HepG2 (cell line): ENCODE measurements at regions not wholly inside any gene's neighbourhood (a gene's known extent, or its start where the extent isn't known, plus 50 kb on each side); places are given as distances from the start of the nearest gene placed in this dataset.

ENCODE experiments used
- AHR ChIP-seq: IDR thresholded peaks from 2 replicates; pipeline ENCODE4 v1.6.1; 2018; ENCODE audit warnings: missing genetic modification reagents, missing compliant biosample characterization
- CBX1 ChIP-seq: IDR thresholded peaks from one replicate; pipeline ENCODE4 v1.6.1; 2016; ENCODE audit warnings: antibody characterized with exemption, low read depth
- RFX1 ChIP-seq: fragments of 450-650 bp; IDR thresholded peaks from 2 replicates; pipeline ENCODE4 v1.6.1; 2017
- RNF2 ChIP-seq: fragments of 450-650 bp; conservative IDR thresholded peaks from 2 replicates; pipeline ENCODE4 v1.6.1; 2016; ENCODE audit warnings: low read depth
- U2AF1 ChIP-seq: fragments of 200-400 bp; formaldehyde crosslinking; optimal IDR thresholded peaks from 2 replicates; pipeline ENCODE3; 2017; ENCODE audit warnings: mild to moderate bottlenecking, low read depth, low read length
- ZBTB38 ChIP-seq: sonication (generic); formaldehyde crosslinking; IDR thresholded peaks from 2 replicates; pipeline ENCODE4 v1.5.1; 2020; ENCODE audit warnings: mild to moderate bottlenecking, missing genetic modification reagents
- ZFAT ChIP-seq: sonication (generic); formaldehyde crosslinking; conservative IDR thresholded peaks from 2 replicates; pipeline ENCODE4 v1.8.1; 2023; ENCODE audit warnings: missing genetic modification reagents, inconsistent platforms
- ZNF326 ChIP-seq: sonication (generic); formaldehyde crosslinking; IDR thresholded peaks from 2 replicates; pipeline ENCODE4 v1.4.0; 2020; ENCODE audit warnings: missing genetic modification reagents, borderline replicate concordance
- ZNF788 ChIP-seq: sonication (generic); formaldehyde crosslinking; IDR thresholded peaks from 2 replicates; pipeline ENCODE4 v1.5.0; 2020; ENCODE audit warnings: mild to moderate bottlenecking, missing genetic modification reagents, borderline replicate concordance
- ZNF841 ChIP-seq: sonication (generic); formaldehyde crosslinking; IDR thresholded peaks from 2 replicates; pipeline ENCODE4 v1.8.1; 2023; ENCODE audit warnings: missing genetic modification reagents, borderline replicate concordance
- ZZZ3 ChIP-seq: sonication (generic); formaldehyde crosslinking; IDR thresholded peaks from 2 replicates; pipeline ENCODE4 v1.4.0; 2020; ENCODE audit warnings: missing genetic modification reagents, mild to moderate bottlenecking, borderline replicate concordance
- TF ChIP-seq, protein P1 (sequence below): sonication (generic); formaldehyde crosslinking; IDR thresholded peaks from 2 replicates; pipeline ENCODE4 v1.4.0; 2020; ENCODE audit warnings: mild to moderate bottlenecking, low read depth, missing genetic modification reagents
- TF ChIP-seq, protein P2 (sequence below): sonication (generic); formaldehyde crosslinking; IDR thresholded peaks from 2 replicates; pipeline ENCODE4 v1.4.0; 2020; ENCODE audit warnings: missing genetic modification reagents, borderline replicate concordance
- TF ChIP-seq, protein P3 (sequence below): IDR thresholded peaks from 2 replicates; pipeline ENCODE4 v1.4.0; 2020; ENCODE audit warnings: mild to moderate bottlenecking, missing genetic modification reagents
- TF ChIP-seq, protein P4 (sequence below): sonication (generic); formaldehyde crosslinking; IDR thresholded peaks from 2 replicates; pipeline ENCODE4 v1.9.0; 2022; ENCODE audit warnings: low read depth, missing genetic modification reagents
- TF ChIP-seq, protein P5 (sequence below): sonication (generic); formaldehyde crosslinking; IDR thresholded peaks from 2 replicates; pipeline ENCODE4 v1.4.0; 2020; ENCODE audit warnings: missing genetic modification reagents, borderline replicate concordance

DNA sequence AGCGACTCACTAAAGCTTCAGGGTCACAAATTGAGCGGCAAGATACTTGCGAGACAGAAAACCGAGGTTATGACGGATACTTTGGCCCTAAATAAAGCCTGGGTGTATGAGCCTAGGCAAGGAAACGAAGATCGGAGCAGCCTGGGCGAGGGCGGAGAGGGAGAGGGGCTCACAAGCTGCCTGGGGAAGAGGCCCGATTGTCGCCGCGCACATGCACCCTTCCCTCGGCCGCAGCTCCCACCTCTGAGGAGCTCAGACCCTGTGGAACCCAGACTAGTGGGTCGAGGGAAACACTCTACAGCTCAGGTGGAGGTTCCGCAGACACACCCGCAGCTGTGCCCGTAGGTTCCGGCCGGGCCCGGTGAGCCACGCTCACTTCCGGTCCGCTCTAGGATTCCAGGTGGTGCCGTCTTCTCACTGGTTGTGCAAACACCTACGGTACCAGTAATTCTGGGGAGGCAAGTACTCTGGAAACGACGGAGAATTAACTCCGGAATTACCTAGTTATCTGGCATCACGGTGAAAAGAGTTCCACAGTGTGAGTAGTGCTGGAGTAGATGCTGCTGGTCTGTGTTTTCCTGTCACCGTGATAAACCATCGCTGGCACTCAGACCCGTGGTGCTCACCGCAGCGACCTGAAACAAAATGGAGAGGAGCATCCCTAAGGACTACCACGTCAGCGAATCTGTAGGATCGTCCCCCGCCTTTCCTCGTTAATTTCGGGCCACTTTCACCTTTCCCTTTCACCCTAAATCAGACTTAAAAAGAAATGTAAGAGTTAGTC lies 61.5 kb downstream of the GPX5 start (continued):
- TF ChIP-seq, protein P1, sequence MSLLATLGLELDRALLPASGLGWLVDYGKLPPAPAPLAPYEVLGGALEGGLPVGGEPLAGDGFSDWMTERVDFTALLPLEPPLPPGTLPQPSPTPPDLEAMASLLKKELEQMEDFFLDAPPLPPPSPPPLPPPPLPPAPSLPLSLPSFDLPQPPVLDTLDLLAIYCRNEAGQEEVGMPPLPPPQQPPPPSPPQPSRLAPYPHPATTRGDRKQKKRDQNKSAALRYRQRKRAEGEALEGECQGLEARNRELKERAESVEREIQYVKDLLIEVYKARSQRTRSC = peak; percentile 92; the same call in 1 of the 2 replicates
- TF ChIP-seq ZNF841 (CRISPR knock-in tag) = peak; percentile 32; the same call in 1 of the 2 replicates
- TF ChIP-seq, protein P2, sequence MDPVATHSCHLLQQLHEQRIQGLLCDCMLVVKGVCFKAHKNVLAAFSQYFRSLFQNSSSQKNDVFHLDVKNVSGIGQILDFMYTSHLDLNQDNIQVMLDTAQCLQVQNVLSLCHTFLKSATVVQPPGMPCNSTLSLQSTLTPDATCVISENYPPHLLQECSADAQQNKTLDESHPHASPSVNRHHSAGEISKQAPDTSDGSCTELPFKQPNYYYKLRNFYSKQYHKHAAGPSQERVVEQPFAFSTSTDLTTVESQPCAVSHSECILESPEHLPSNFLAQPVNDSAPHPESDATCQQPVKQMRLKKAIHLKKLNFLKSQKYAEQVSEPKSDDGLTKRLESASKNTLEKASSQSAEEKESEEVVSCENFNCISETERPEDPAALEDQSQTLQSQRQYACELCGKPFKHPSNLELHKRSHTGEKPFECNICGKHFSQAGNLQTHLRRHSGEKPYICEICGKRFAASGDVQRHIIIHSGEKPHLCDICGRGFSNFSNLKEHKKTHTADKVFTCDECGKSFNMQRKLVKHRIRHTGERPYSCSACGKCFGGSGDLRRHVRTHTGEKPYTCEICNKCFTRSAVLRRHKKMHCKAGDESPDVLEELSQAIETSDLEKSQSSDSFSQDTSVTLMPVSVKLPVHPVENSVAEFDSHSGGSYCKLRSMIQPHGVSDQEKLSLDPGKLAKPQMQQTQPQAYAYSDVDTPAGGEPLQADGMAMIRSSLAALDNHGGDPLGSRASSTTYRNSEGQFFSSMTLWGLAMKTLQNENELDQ (CRISPR knock-in tag) = 0 out of 2 replicates have a peak, but pooled peaks have one; percentile 17
- TF ChIP-seq ZNF788 = peak; percentile 96; the same call in 1 of the 2 replicates
- no peak for TF ChIP-seq ZFAT (CRISPR knock-in tag)
- no peak for TF ChIP-seq RFX1
- peak; percentile 78 for TF ChIP-seq U2AF1
- TF ChIP-seq ZZZ3 (CRISPR knock-in tag) = peak; percentile 91; the same call in 1 of the 2 replicates
- no peak for TF ChIP-seq ZNF326 (CRISPR knock-in tag)
- TF ChIP-seq, protein P3, sequence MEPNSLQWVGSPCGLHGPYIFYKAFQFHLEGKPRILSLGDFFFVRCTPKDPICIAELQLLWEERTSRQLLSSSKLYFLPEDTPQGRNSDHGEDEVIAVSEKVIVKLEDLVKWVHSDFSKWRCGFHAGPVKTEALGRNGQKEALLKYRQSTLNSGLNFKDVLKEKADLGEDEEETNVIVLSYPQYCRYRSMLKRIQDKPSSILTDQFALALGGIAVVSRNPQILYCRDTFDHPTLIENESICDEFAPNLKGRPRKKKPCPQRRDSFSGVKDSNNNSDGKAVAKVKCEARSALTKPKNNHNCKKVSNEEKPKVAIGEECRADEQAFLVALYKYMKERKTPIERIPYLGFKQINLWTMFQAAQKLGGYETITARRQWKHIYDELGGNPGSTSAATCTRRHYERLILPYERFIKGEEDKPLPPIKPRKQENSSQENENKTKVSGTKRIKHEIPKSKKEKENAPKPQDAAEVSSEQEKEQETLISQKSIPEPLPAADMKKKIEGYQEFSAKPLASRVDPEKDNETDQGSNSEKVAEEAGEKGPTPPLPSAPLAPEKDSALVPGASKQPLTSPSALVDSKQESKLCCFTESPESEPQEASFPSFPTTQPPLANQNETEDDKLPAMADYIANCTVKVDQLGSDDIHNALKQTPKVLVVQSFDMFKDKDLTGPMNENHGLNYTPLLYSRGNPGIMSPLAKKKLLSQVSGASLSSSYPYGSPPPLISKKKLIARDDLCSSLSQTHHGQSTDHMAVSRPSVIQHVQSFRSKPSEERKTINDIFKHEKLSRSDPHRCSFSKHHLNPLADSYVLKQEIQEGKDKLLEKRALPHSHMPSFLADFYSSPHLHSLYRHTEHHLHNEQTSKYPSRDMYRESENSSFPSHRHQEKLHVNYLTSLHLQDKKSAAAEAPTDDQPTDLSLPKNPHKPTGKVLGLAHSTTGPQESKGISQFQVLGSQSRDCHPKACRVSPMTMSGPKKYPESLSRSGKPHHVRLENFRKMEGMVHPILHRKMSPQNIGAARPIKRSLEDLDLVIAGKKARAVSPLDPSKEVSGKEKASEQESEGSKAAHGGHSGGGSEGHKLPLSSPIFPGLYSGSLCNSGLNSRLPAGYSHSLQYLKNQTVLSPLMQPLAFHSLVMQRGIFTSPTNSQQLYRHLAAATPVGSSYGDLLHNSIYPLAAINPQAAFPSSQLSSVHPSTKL (CRISPR knock-in tag) = peak; percentile 85
- TF ChIP-seq, protein P4, sequence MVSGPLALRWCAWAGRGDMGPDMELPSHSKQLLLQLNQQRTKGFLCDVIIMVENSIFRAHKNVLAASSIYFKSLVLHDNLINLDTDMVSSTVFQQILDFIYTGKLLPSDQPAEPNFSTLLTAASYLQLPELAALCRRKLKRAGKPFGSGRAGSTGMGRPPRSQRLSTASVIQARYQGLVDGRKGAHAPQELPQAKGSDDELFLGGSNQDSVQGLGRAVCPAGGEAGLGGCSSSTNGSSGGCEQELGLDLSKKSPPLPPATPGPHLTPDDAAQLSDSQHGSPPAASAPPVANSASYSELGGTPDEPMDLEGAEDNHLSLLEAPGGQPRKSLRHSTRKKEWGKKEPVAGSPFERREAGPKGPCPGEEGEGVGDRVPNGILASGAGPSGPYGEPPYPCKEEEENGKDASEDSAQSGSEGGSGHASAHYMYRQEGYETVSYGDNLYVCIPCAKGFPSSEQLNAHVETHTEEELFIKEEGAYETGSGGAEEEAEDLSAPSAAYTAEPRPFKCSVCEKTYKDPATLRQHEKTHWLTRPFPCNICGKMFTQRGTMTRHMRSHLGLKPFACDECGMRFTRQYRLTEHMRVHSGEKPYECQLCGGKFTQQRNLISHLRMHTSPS (CRISPR knock-in tag) = peak; percentile 63; the same call in 1 of the 2 replicates
- TF ChIP-seq, protein P5, sequence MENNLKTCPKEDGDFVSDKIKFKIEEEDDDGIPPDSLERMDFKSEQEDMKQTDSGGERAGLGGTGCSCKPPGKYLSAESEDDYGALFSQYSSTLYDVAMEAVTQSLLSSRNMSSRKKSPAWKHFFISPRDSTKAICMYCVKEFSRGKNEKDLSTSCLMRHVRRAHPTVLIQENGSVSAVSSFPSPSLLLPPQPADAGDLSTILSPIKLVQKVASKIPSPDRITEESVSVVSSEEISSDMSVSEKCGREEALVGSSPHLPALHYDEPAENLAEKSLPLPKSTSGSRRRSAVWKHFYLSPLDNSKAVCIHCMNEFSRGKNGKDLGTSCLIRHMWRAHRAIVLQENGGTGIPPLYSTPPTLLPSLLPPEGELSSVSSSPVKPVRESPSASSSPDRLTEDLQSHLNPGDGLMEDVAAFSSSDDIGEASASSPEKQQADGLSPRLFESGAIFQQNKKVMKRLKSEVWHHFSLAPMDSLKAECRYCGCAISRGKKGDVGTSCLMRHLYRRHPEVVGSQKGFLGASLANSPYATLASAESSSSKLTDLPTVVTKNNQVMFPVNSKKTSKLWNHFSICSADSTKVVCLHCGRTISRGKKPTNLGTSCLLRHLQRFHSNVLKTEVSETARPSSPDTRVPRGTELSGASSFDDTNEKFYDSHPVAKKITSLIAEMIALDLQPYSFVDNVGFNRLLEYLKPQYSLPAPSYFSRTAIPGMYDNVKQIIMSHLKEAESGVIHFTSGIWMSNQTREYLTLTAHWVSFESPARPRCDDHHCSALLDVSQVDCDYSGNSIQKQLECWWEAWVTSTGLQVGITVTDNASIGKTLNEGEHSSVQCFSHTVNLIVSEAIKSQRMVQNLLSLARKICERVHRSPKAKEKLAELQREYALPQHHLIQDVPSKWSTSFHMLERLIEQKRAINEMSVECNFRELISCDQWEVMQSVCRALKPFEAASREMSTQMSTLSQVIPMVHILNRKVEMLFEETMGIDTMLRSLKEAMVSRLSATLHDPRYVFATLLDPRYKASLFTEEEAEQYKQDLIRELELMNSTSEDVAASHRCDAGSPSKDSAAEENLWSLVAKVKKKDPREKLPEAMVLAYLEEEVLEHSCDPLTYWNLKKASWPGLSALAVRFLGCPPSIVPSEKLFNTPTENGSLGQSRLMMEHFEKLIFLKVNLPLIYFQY = peak; percentile 100
- TF ChIP-seq CBX1 = peak; percentile 62
- peak; percentile 86; the same call in 1 of the 2 replicates for TF ChIP-seq AHR (CRISPR knock-in tag)
- peak; percentile 84 for TF ChIP-seq ZBTB38 (CRISPR knock-in tag)
- no peak for TF ChIP-seq RNF2
